ENCODE measurements at regions not wholly inside any gene's neighbourhood (a gene's known extent, or its start where the extent isn't known, plus 50 kb on each side); places are given as distances from the start of the nearest gene placed in this dataset.

GRCh38 chr4:138958519-138958918 lies 57.1 kb upstream of the NOCT start:
- no peak for TF ChIP-seq CTCF (IDR thresholded peaks at IDR 0.05)
- TF ChIP-seq POLR2A (IDR thresholded peaks at IDR 0.05), result no peak

All from lower leg skin (tissue), 3 donors.